OCI-LY7 (cell line): ENCODE measurements at regions not wholly inside any gene's neighbourhood (a gene's known extent, or its start where the extent isn't known, plus 50 kb on each side); places are given as distances from the start of the nearest gene placed in this dataset.

Experiments used
- BruUV-seq: library from RNA; stranded (reverse); fragments of 400-500 nt; replicated peaks from 2 replicates; lab custom pipeline; 2021; lab: Mats Ljungman, UMichigan
- CTCF ChIA-PET: fragments of 300-600 bp; sonication (Branson Sonifier 250); formaldehyde crosslinking; loops from one replicate; lab custom pipeline; 2022; ENCODE audit warnings: antibody characterized with exemption; ENCODE audit not compliant: unreplicated experiment; lab: Charles Lee
- POLR2A ChIA-PET: fragments of 300-600 bp; sonication (Branson Sonifier 250); formaldehyde crosslinking; loops from one replicate; lab custom pipeline; 2022; ENCODE audit warnings: antibody characterized with exemption; lab: Charles Lee
- DNase-seq: peaks from one replicate; pipeline ENCODE4 v3.0.0-alpha.2; 2015; ENCODE audit warnings: low spot score
- H2AFZ ChIP-seq: fragments of 200-600 bp; sonication (generic), shearing (Covaris generic); 2 replicates; pipeline ENCODE4 v1.6.1; 2014; ENCODE audit warnings: mild to moderate bottlenecking, antibody characterized with exemption, low read length, moderate library complexity
- H3K27ac ChIP-seq: fragments of 200-600 bp; sonication (generic); 2 replicates; pipeline ENCODE4 v1.5.1; 2014; ENCODE audit warnings: mixed run types, low read depth, mild to moderate bottlenecking, moderate library complexity, low read length, inconsistent platforms; ENCODE audit not compliant: poor library complexity, severe bottlenecking
- H3K36me3 ChIP-seq: fragments of 200-600 bp; sonication (generic); 2 replicates; pipeline ENCODE4 v1.6.1; 2014; ENCODE audit warnings: mild to moderate bottlenecking, antibody characterized with exemption, low read length, moderate library complexity, mixed read lengths; ENCODE audit not compliant: insufficient read depth
- H3K4me1 ChIP-seq: fragments of 200-600 bp; sonication (generic); 2 replicates; pipeline ENCODE4 v1.5.1; 2014; ENCODE audit warnings: mild to moderate bottlenecking, low read length; ENCODE audit not compliant: insufficient read depth, poor library complexity, severe bottlenecking
- H3K4me2 ChIP-seq: fragments of 200-600 bp; sonication (generic); 2 replicates; pipeline ENCODE4 v1.6.1; 2014; ENCODE audit warnings: mild to moderate bottlenecking, low read length
- H3K4me3 ChIP-seq: fragments of 200-600 bp; sonication (generic); 2 replicates; pipeline ENCODE4 v1.5.1; 2014; ENCODE audit warnings: mild to moderate bottlenecking, low read depth, low read length; ENCODE audit not compliant: poor library complexity, severe bottlenecking
- H3K79me2 ChIP-seq: fragments of 200-600 bp; sonication (generic); 2 replicates; pipeline ENCODE4 v1.6.1; 2016; ENCODE audit warnings: low read depth, mild to moderate bottlenecking, low read length, moderate library complexity, mixed read lengths; ENCODE audit not compliant: insufficient read depth
- H3K9me2 ChIP-seq: fragments of 200-600 bp; sonication (generic); 2 replicates; pipeline ENCODE4 v1.6.1; 2016; ENCODE audit warnings: mild to moderate bottlenecking, low read length, mixed read lengths; ENCODE audit not compliant: insufficient read depth
- H3K9me3 ChIP-seq: fragments of 200-600 bp; sonication (generic); 2 replicates; pipeline ENCODE4 v1.6.1; 2014; ENCODE audit warnings: mild to moderate bottlenecking, mixed run types, low read length, mixed read lengths
- H4K20me1 ChIP-seq: fragments of 200-600 bp; sonication (generic); 2 replicates; pipeline ENCODE4 v1.6.1; 2014; ENCODE audit warnings: mild to moderate bottlenecking, antibody characterized with exemption, low read length, moderate library complexity, mixed read lengths; ENCODE audit not compliant: insufficient read depth
- CTCF ChIP-seq: fragments of 200-600 bp; sonication (generic); conservative IDR thresholded peaks from 2 replicates; pipeline ENCODE4 v1.5.1; 2014; ENCODE audit warnings: mild to moderate bottlenecking, antibody characterized with exemption, low read length, moderate library complexity, mixed read lengths
- EZH2phosphoT487 ChIP-seq: fragments of 200-600 bp; sonication (generic); IDR thresholded peaks from 2 replicates; pipeline ENCODE4 v1.6.1; 2018; ENCODE audit warnings: low read depth, borderline replicate concordance, mild to moderate bottlenecking, mixed run types, antibody characterized with exemption, low read length, moderate library complexity, mixed read lengths
- intact Hi-C: fragments of 100-400 bp; cut with micrococcal nuclease; formaldehyde crosslinking; loops from one replicate; pipeline ENCODE4 v1.10.0; 2022; ENCODE audit not compliant: unreplicated experiment

- Histone ChIP-seq H3K4me2 (no peak overlapping the region), H3K79me2 (no peaks in the 10 kb centered on the region), H3K4me1 (no peaks in the 10 kb centered on the region), H3K9me2 (no peaks in the 10 kb centered on the region), H3K9me3 (no peaks in the 10 kb centered on the region), H4K20me1 (no peaks in the 10 kb centered on the region), H3K36me3 (no peaks in the 10 kb centered on the region), H3K4me3 (no peak overlapping the region), H2AFZ (no peak overlapping the region), H3K27ac (no peak overlapping the region)
- intact Hi-C loops: no loop called here
- ChIA-PET CTCF (no interaction called here), POLR2A (no interaction called here)
- no peak for DNase-seq
- BruUV-seq: no TSS peak
- no peak for TF ChIP-seq CTCF
- no peak for TF ChIP-seq EZH2phosphoT487
These were observed 233.4 kb downstream of the NDUFA10 start for GRCh38 chr2:239791526-239792404.

GRCh38 chr2:239790721-239791120 is 234.4 kb downstream of the NDUFA10 start:
- Histone ChIP-seq H3K79me2 (no peaks in the 10 kb centered on the region), H3K9me2 (no peaks in the 10 kb centered on the region), H3K36me3 (no peaks in the 10 kb centered on the region), H3K4me2 (no peak overlapping the region), H3K4me1 (no peaks in the 10 kb centered on the region), H3K9me3 (no peaks in the 10 kb centered on the region), H3K27ac (no peak overlapping the region), H2AFZ (no peak overlapping the region), H3K4me3 (no peak overlapping the region), H4K20me1 (no peaks in the 10 kb centered on the region)
- ChIA-PET CTCF (no interaction called here), POLR2A (no interaction called here)
- TF ChIP-seq CTCF (no peak), EZH2phosphoT487 (no peak)
- intact Hi-C loops: no loop called here
- no TSS peak for BruUV-seq
- no peak for DNase-seq

GRCh38 chr2:239790313-239790712 is 234.8 kb downstream of the NDUFA10 start:
- Histone ChIP-seq H2AFZ (no peak overlapping the region), H3K36me3 (no peaks in the 10 kb centered on the region), H3K9me2 (no peaks in the 10 kb centered on the region), H3K27ac (no peak overlapping the region), H3K4me1 (no peaks in the 10 kb centered on the region), H3K4me3 (no peak overlapping the region), H3K79me2 (no peaks in the 10 kb centered on the region), H3K4me2 (no peak overlapping the region), H4K20me1 (no peaks in the 10 kb centered on the region), H3K9me3 (no peaks in the 10 kb centered on the region)
- no TSS peak for BruUV-seq
- no peak for DNase-seq
- intact Hi-C loops: no loop called here
- no peak for TF ChIP-seq EZH2phosphoT487
- no peak for TF ChIP-seq CTCF
- ChIA-PET POLR2A (no interaction called here), CTCF (no interaction called here)
